Mucosa of descending colon (tissue), 3 donors: ENCODE measurements at regions not wholly inside any gene's neighbourhood (a gene's known extent, or its start where the extent isn't known, plus 50 kb on each side); places are given as distances from the start of the nearest gene placed in this dataset.

Experiments used
- ATAC-seq: fragments of 200-7000 bp; cut with Tn5 transposase; one replicate; pipeline ENCODE4 v1.9.1; 2020; ENCODE audit warnings: mild to moderate bottlenecking, moderate library complexity
- DNase-seq, 3 donors: peaks; one replicate each; pipeline ENCODE4 v3.0.0-alpha.2; 2020
- H3K36me3 ChIP-seq: fragments of 200-600 bp; one replicate; pipeline ENCODE4 v1.8.0; 2021; ENCODE audit warnings: low read depth, mild to moderate bottlenecking
- H3K4me1 ChIP-seq: fragments of 200-600 bp; one replicate; pipeline ENCODE4 v1.8.0; 2021; ENCODE audit warnings: low read depth, mild to moderate bottlenecking
- H3K4me3 ChIP-seq: fragments of 200-600 bp; one replicate; pipeline ENCODE4 v1.8.0; 2021; ENCODE audit warnings: mild to moderate bottlenecking
- H3K9me3 ChIP-seq: fragments of 200-600 bp; one replicate; pipeline ENCODE4 v1.8.0; 2021; ENCODE audit warnings: mild to moderate bottlenecking
- CTCF ChIP-seq: fragments of 200-600 bp; IDR thresholded peaks from one replicate; pipeline ENCODE4 v1.8.0; 2022; ENCODE audit warnings: antibody characterized with exemption, mild to moderate bottlenecking
- intact Hi-C, 2 donors: fragments of 100-400 bp; cut with DNase I in 1 of 2; cut with micrococcal nuclease in 1 of 2; formaldehyde crosslinking; loops; one replicate each; pipeline versions ENCODE4 v1.11.0 to v1.11.1; 2022; cut with DNase I, micrococcal nuclease
- donor health status: DM: no; HTN: no; CAD: no; lungs with moderate emphysema.
- donor health status: DM: no; HTN: no; CAD: no.
- donor health status: DM: no; HTN: yes; CAD: no.

- intact Hi-C loops, result no loop called here
- H3K36me3 ChIP-seq, result no peaks in the 10 kb centered on the region
- TF ChIP-seq CTCF, result no peak
- H3K9me3 ChIP-seq, result peaks cover 3% of the 10 kb centered on the region
- ATAC-seq, result no peak
- H3K4me3 ChIP-seq, result no peak overlapping the region
- DNase-seq, result no peak
- no peaks in the 10 kb centered on the region for H3K4me1 ChIP-seq
Measured at GRCh38 chr6:169945117-169945516, 193.7 kb downstream of the ERMARD start.

GRCh38 chr6:169944415-169944814 lies 193.0 kb downstream of the ERMARD start:
- Histone ChIP-seq H3K4me1 (no peaks in the 10 kb centered on the region), H3K4me3 (no peak overlapping the region), H3K9me3 (peaks cover 3% of the 10 kb centered on the region), H3K36me3 (no peaks in the 10 kb centered on the region)
- intact Hi-C loops, result no loop called here
- TF ChIP-seq CTCF, result no peak
- no peak for DNase-seq
- ATAC-seq, result no peak

- no peak for DNase-seq
- Histone ChIP-seq H3K36me3 (no peaks in the 10 kb centered on the region), H3K9me3 (peaks cover 3% of the 10 kb centered on the region), H3K4me1 (no peaks in the 10 kb centered on the region), H3K4me3 (no peak overlapping the region)
- no peak for TF ChIP-seq CTCF
- ATAC-seq, result no peak
- intact Hi-C loops, result no loop called here
Measured at GRCh38 chr6:169944061-169944337, 192.6 kb downstream of the ERMARD start.

- intact Hi-C loops, result no loop called here
- ATAC-seq (no peak), DNase-seq (no peak)
- no peaks in the 10 kb centered on the region for H3K36me3 ChIP-seq
- no peak for TF ChIP-seq CTCF
- no peak overlapping the region for H3K4me3 ChIP-seq
- H3K4me1 ChIP-seq, result no peaks in the 10 kb centered on the region
- peaks cover 3% of the 10 kb centered on the region for H3K9me3 ChIP-seq
Measured at GRCh38 chr6:169943241-169944060, 192.0 kb downstream of the ERMARD start.

GRCh38 chr6:169942173-169942572 lies 190.8 kb downstream of the ERMARD start:
- no peak for ATAC-seq
- TF ChIP-seq CTCF, result no peak
- Histone ChIP-seq H3K36me3 (no peaks in the 10 kb centered on the region), H3K4me3 (no peak overlapping the region), H3K9me3 (peaks cover 3% of the 10 kb centered on the region), H3K4me1 (no peaks in the 10 kb centered on the region)
- intact Hi-C loops, result no loop called here
- DNase-seq, result no peak
